SK-N-SH treated with all-trans-retinoic acid at 6 μM for 48 hours (cell line): ENCODE measurements at regions not wholly inside any gene's neighbourhood (a gene's known extent, or its start where the extent isn't known, plus 50 kb on each side); places are given as distances from the start of the nearest gene placed in this dataset.

Experiments used
- ATAC-seq: fragments of 200-7000 bp; cut with Tn5 transposase; 3 replicates; pipeline ENCODE4 v1.9.1; 2020; ENCODE audit warnings: mild to moderate bottlenecking, moderate library complexity
- ARNTL ChIP-seq: fragments of 450-650 bp; formaldehyde crosslinking; IDR thresholded peaks from 2 replicates; pipeline ENCODE4 v1.5.0; 2020; ENCODE audit warnings: low read depth, mild to moderate bottlenecking, moderate library complexity, borderline replicate concordance
- BACH2 ChIP-seq: fragments of 250-450 bp; sonication (Bioruptor Pico); IDR thresholded peaks from 2 replicates; pipeline ENCODE4 v1.9.0; 2021; ENCODE audit warnings: mild to moderate bottlenecking, borderline replicate concordance
- CSDC2 ChIP-seq: fragments of 250-450 bp; sonication (Bioruptor Pico); IDR thresholded peaks from 2 replicates; pipeline ENCODE4 v1.5.0; 2020; ENCODE audit warnings: mild to moderate bottlenecking, moderate library complexity
- ESRRG ChIP-seq: fragments of 250-450 bp; sonication (Bioruptor Pico); IDR thresholded peaks from 2 replicates; pipeline ENCODE4 v1.6.1; 2021; ENCODE audit warnings: mild to moderate bottlenecking
- GLIS3 ChIP-seq: fragments of 250-450 bp; sonication (Bioruptor Pico); IDR thresholded peaks from 2 replicates; pipeline ENCODE4 v1.5.0; 2020; ENCODE audit warnings: mild to moderate bottlenecking, moderate library complexity
- ISL1 ChIP-seq: fragments of 250-450 bp; sonication (Bioruptor Pico); IDR thresholded peaks from 2 replicates; pipeline ENCODE4 v2.1.2; 2022; ENCODE audit warnings: mild to moderate bottlenecking, moderate library complexity
- OSR1 ChIP-seq: fragments of 250-450 bp; sonication (Bioruptor Pico); IDR thresholded peaks from 2 replicates; pipeline ENCODE4 v1.8.0; 2022; ENCODE audit warnings: moderate library complexity, mild to moderate bottlenecking, inconsistent platforms
- PPARA ChIP-seq: fragments of 250-450 bp; sonication (Bioruptor Pico); IDR thresholded peaks from 2 replicates; pipeline ENCODE4 v1.5.0; 2020; ENCODE audit warnings: mild to moderate bottlenecking, borderline replicate concordance
- RARB ChIP-seq: fragments of 250-450 bp; sonication (Bioruptor Pico); IDR thresholded peaks from 2 replicates; pipeline ENCODE4 v1.8.0; 2021; ENCODE audit warnings: mild to moderate bottlenecking, moderate library complexity
- SNAI2 ChIP-seq: fragments of 250-450 bp; sonication (Bioruptor Pico); IDR thresholded peaks from 2 replicates; pipeline ENCODE4 v1.5.0; 2020; ENCODE audit warnings: mild to moderate bottlenecking, moderate library complexity
- TCF4 ChIP-seq: fragments of 250-450 bp; sonication (Bioruptor Pico); IDR thresholded peaks from 2 replicates; pipeline ENCODE4 v1.8.0; 2021; ENCODE audit warnings: mild to moderate bottlenecking, moderate library complexity, borderline replicate concordance
- TOX ChIP-seq: fragments of 250-450 bp; sonication (Bioruptor Pico); IDR thresholded peaks from 2 replicates; pipeline ENCODE4 v1.8.0; 2021; ENCODE audit warnings: mild to moderate bottlenecking, moderate library complexity, borderline replicate concordance
- ZC3H10 ChIP-seq: fragments of 250-450 bp; sonication (Bioruptor Pico); IDR thresholded peaks from 2 replicates; pipeline ENCODE4 v1.5.1; 2021; ENCODE audit warnings: mild to moderate bottlenecking, moderate library complexity
- ZFP3 ChIP-seq: fragments of 250-450 bp; sonication (Bioruptor Pico); IDR thresholded peaks from 2 replicates; pipeline ENCODE4 v1.5.0; 2020; ENCODE audit warnings: mild to moderate bottlenecking, moderate library complexity
- ZNF565 ChIP-seq: fragments of 450-650 bp; formaldehyde crosslinking; conservative IDR thresholded peaks from 2 replicates; pipeline ENCODE4 v1.5.0; 2020; ENCODE audit warnings: low read depth, mild to moderate bottlenecking, moderate library complexity
- ZNF70 ChIP-seq: fragments of 450-650 bp; formaldehyde crosslinking; IDR thresholded peaks from 2 replicates; pipeline ENCODE4 v1.5.0; 2020; ENCODE audit warnings: mild to moderate bottlenecking, moderate library complexity
- ZNF8 ChIP-seq: fragments of 450-650 bp; formaldehyde crosslinking; IDR thresholded peaks from 2 replicates; pipeline ENCODE4 v1.5.0; 2020; ENCODE audit warnings: mild to moderate bottlenecking, moderate library complexity
- TF ChIP-seq, protein P1 (sequence below): fragments of 250-450 bp; sonication (Bioruptor Pico); IDR thresholded peaks from 2 replicates; pipeline ENCODE4 v1.5.1; 2020; ENCODE audit warnings: low read depth, mild to moderate bottlenecking, moderate library complexity
- TF ChIP-seq, protein P2 (sequence below): fragments of 250-450 bp; sonication (Bioruptor Pico); IDR thresholded peaks from 2 replicates; pipeline ENCODE4 v1.8.0; 2020; ENCODE audit warnings: mild to moderate bottlenecking, moderate library complexity, borderline replicate concordance
- TF ChIP-seq, protein P3 (sequence below): fragments of 250-450 bp; sonication (Bioruptor Pico); IDR thresholded peaks from 2 replicates; pipeline ENCODE4 v1.8.0; 2021; ENCODE audit warnings: low read depth, mild to moderate bottlenecking, moderate library complexity, borderline replicate concordance
- TF ChIP-seq, protein P4 (sequence below): fragments of 250-450 bp; sonication (Bioruptor Pico); IDR thresholded peaks from 2 replicates; pipeline ENCODE4 v1.5.0; 2020; ENCODE audit warnings: mild to moderate bottlenecking, moderate library complexity
- TF ChIP-seq, protein P5 (sequence below): fragments of 250-450 bp; sonication (Bioruptor Pico); IDR thresholded peaks from 2 replicates; pipeline ENCODE4 v1.5.1; 2021; ENCODE audit warnings: mild to moderate bottlenecking, moderate library complexity

DNA sequence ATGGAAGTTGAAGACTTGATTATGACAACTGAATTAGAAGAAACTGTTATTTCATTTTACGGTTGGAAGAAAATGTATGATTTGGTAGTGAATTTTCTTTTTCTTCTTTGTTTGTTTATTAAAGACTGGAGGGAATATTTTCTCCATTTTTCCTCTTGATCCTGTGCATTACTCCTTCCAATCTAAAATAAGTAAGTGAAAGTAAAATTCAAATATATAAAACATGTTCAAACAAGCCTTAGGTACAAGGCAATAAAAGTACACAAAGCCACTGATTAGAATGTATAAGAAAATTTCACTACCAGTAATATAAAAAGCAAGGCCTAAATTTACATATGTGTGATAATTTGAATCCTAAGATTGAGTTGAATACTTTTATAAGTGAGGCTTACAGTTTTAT is 181.2 kb upstream of the MME start:
- TF ChIP-seq, protein P1, sequence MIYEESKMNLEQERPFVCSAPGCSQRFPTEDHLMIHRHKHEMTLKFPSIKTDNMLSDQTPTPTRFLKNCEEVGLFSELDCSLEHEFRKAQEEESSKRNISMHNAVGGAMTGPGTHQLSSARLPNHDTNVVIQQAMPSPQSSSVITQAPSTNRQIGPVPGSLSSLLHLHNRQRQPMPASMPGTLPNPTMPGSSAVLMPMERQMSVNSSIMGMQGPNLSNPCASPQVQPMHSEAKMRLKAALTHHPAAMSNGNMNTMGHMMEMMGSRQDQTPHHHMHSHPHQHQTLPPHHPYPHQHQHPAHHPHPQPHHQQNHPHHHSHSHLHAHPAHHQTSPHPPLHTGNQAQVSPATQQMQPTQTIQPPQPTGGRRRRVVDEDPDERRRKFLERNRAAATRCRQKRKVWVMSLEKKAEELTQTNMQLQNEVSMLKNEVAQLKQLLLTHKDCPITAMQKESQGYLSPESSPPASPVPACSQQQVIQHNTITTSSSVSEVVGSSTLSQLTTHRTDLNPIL = no peak
- TF ChIP-seq GLIS3 (CRISPR knock-in tag) = no peak
- TF ChIP-seq ZNF70 (CRISPR knock-in tag) = no peak
- TF ChIP-seq ZFP3 = no peak
- no peak for TF ChIP-seq ARNTL
- TF ChIP-seq SNAI2 = no peak
- TF ChIP-seq TCF4 (CRISPR knock-in tag) = no peak
- no peak for TF ChIP-seq TOX (CRISPR knock-in tag)
- TF ChIP-seq BACH2 (CRISPR knock-in tag) = no peak
- no peak for TF ChIP-seq ISL1 (CRISPR knock-in tag)
- no peak for TF ChIP-seq RARB (CRISPR knock-in tag)
- TF ChIP-seq CSDC2 (CRISPR knock-in tag) = no peak
- TF ChIP-seq, protein P2, sequence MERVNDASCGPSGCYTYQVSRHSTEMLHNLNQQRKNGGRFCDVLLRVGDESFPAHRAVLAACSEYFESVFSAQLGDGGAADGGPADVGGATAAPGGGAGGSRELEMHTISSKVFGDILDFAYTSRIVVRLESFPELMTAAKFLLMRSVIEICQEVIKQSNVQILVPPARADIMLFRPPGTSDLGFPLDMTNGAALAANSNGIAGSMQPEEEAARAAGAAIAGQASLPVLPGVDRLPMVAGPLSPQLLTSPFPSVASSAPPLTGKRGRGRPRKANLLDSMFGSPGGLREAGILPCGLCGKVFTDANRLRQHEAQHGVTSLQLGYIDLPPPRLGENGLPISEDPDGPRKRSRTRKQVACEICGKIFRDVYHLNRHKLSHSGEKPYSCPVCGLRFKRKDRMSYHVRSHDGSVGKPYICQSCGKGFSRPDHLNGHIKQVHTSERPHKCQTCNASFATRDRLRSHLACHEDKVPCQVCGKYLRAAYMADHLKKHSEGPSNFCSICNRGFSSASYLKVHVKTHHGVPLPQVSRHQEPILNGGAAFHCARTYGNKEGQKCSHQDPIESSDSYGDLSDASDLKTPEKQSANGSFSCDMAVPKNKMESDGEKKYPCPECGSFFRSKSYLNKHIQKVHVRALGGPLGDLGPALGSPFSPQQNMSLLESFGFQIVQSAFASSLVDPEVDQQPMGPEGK (CRISPR knock-in tag) = no peak
- TF ChIP-seq, protein P3, sequence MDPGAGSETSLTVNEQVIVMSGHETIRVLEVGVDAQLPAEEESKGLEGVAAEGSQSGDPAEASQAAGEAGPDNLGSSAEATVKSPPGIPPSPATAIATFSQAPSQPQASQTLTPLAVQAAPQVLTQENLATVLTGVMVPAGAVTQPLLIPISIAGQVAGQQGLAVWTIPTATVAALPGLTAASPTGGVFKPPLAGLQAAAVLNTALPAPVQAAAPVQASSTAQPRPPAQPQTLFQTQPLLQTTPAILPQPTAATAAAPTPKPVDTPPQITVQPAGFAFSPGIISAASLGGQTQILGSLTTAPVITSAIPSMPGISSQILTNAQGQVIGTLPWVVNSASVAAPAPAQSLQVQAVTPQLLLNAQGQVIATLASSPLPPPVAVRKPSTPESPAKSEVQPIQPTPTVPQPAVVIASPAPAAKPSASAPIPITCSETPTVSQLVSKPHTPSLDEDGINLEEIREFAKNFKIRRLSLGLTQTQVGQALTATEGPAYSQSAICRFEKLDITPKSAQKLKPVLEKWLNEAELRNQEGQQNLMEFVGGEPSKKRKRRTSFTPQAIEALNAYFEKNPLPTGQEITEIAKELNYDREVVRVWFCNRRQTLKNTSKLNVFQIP (CRISPR knock-in tag) = no peak
- TF ChIP-seq, all 23 proteins: peak for 0
- ATAC-seq = no peak

DNA sequence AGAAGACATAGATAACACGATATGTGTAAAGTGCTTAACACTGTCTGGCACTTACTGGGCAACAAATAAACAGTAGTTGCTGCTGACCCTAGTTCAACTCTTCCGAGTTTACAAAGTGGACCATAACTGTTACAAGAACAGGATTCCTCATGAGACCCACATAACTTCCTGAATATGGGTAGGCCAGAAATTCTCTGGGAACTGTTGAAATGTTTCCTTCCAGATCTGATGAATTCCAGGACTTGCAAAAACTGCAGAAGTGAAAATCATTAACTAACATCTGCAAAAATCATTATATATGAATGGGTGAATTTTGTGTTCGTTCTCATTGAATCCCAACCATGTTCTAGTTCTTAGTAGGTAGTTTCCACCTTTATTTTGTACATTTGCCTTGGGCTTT is 181.7 kb upstream of the MME start:
- ATAC-seq = no peak
- TF ChIP-seq PPARA (CRISPR knock-in tag) = no peak
- TF ChIP-seq, protein P4, sequence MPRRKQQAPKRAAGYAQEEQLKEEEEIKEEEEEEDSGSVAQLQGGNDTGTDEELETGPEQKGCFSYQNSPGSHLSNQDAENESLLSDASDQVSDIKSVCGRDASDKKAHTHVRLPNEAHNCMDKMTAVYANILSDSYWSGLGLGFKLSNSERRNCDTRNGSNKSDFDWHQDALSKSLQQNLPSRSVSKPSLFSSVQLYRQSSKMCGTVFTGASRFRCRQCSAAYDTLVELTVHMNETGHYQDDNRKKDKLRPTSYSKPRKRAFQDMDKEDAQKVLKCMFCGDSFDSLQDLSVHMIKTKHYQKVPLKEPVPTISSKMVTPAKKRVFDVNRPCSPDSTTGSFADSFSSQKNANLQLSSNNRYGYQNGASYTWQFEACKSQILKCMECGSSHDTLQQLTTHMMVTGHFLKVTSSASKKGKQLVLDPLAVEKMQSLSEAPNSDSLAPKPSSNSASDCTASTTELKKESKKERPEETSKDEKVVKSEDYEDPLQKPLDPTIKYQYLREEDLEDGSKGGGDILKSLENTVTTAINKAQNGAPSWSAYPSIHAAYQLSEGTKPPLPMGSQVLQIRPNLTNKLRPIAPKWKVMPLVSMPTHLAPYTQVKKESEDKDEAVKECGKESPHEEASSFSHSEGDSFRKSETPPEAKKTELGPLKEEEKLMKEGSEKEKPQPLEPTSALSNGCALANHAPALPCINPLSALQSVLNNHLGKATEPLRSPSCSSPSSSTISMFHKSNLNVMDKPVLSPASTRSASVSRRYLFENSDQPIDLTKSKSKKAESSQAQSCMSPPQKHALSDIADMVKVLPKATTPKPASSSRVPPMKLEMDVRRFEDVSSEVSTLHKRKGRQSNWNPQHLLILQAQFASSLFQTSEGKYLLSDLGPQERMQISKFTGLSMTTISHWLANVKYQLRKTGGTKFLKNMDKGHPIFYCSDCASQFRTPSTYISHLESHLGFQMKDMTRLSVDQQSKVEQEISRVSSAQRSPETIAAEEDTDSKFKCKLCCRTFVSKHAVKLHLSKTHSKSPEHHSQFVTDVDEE (CRISPR knock-in tag) = no peak
- TF ChIP-seq ZC3H10 (CRISPR knock-in tag) = no peak
- TF ChIP-seq ZNF8 (CRISPR knock-in tag) = no peak
- TF ChIP-seq SNAI2 = no peak
- TF ChIP-seq, protein P3 (CRISPR knock-in tag) = no peak
- no peak for TF ChIP-seq ARNTL
- no peak for TF ChIP-seq OSR1 (CRISPR knock-in tag)
- no peak for TF ChIP-seq TCF4 (CRISPR knock-in tag)
- TF ChIP-seq, protein P5, sequence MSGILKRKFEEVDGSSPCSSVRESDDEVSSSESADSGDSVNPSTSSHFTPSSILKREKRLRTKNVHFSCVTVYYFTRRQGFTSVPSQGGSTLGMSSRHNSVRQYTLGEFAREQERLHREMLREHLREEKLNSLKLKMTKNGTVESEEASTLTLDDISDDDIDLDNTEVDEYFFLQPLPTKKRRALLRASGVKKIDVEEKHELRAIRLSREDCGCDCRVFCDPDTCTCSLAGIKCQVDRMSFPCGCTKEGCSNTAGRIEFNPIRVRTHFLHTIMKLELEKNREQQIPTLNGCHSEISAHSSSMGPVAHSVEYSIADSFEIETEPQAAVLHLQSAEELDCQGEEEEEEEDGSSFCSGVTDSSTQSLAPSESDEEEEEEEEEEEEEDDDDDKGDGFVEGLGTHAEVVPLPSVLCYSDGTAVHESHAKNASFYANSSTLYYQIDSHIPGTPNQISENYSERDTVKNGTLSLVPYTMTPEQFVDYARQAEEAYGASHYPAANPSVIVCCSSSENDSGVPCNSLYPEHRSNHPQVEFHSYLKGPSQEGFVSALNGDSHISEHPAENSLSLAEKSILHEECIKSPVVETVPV (CRISPR knock-in tag) = no peak
- no peak for TF ChIP-seq RARB (CRISPR knock-in tag)
- TF ChIP-seq CSDC2 (CRISPR knock-in tag) = no peak
- TF ChIP-seq, all 23 proteins: peak for 0

DNA sequence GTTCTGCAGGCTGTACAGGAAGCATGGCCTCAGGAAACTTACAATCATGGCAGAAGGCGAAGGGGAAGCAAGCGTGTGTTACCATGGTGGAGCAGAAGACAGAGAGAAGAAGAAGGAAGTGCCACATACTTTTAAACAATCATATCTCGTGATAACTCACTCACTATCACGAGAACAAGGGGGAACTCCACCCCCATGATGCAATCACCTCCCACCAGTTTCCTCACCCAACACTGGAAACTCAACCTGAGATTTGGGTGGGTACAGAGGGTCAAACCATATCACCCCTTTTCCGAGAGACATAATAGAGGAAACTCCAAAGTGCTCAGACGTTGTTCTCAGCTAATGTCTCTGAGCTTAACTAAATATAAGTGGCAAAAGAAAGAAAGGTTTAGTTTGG is 186.3 kb upstream of the MME start:
- ATAC-seq = no peak

More for the DNA sequence above, 186.3 kb upstream of the MME start:
- no peak for TF ChIP-seq RARB (CRISPR knock-in tag)
- TF ChIP-seq ZNF565 = no peak
- no peak for TF ChIP-seq ESRRG (CRISPR knock-in tag)
- TF ChIP-seq, protein P1 = no peak
- no peak for TF ChIP-seq BACH2 (CRISPR knock-in tag)
- TF ChIP-seq, protein P4 (CRISPR knock-in tag) = no peak
- no peak for TF ChIP-seq TCF4 (CRISPR knock-in tag)
- TF ChIP-seq PPARA (CRISPR knock-in tag) = no peak
